ENCODE measurements at regions not wholly inside any gene's neighbourhood (a gene's known extent, or its start where the extent isn't known, plus 50 kb on each side); places are given as distances from the start of the nearest gene placed in this dataset.

GRCh38 chr7:21084286-21084685 is 297.6 kb upstream of the SP8 start:
- Mint-ChIP-seq H3K4me1 (no peaks in the 10 kb centered on the region), H3K27ac (no peak overlapping the region), H3K36me3 (no peaks in the 10 kb centered on the region), H3K4me3 (no peak overlapping the region), H3K9me3 (no peaks in the 10 kb centered on the region)
- ATAC-seq (no peak), DNase-seq (ENCODE audit: low spot score in 2 of 2) (no peak)

DNA sequence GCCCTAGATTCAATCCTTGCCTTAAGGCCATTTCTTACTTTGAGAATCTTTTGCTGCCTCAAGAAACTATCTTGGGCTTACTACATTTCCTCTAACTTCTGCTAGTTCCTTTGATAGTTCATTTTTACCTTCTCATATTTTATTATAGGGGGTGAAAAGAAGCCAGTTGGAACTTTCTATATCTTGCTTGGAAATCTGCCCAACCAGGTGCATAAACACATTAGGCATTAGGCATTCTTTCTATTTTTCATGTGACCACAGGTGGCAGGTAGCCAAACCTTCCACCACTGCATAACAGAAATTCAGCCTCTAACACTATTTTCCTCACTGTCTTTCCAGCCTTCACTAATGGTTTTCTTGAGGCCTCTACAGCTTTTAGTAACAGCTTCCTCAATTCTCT is 300.0 kb upstream of the SP8 start:
- no peak overlapping the region for H3K27ac Mint-ChIP-seq
- ATAC-seq (no peak), DNase-seq (ENCODE audit: low spot score in 2 of 2) (no peak)
- no peaks in the 10 kb centered on the region for H3K9me3 Mint-ChIP-seq
- no peaks in the 10 kb centered on the region for H3K36me3 Mint-ChIP-seq
- H3K4me3 Mint-ChIP-seq = no peak overlapping the region
- no peaks in the 10 kb centered on the region for H3K4me1 Mint-ChIP-seq

DNA sequence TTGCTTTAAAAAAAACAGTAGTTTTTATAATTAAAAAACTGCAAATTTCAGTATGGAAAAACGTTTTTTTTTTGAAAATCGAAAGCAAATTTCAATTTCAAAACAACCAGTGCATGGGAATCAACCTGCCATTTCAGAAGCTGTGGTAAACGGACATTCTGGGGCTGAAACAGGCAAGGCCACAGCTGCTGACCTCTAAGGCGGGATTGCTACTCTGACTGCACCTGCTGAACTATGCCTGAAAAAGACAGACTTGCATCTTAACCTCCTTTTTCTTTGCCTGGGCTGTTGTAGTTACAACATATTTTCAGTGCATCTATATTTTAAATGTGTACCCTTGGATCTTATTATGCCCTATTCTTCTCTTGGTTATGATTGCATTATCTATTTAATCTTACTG is 303.0 kb upstream of the SP8 start:
- H3K9me3 Mint-ChIP-seq = no peaks in the 10 kb centered on the region
- no peak overlapping the region for H3K4me3 Mint-ChIP-seq
- ATAC-seq (no peak), DNase-seq (ENCODE audit: low spot score in 2 of 2) (no peak)
- H3K27ac Mint-ChIP-seq = no peak overlapping the region
- no peaks in the 10 kb centered on the region for H3K4me1 Mint-ChIP-seq
- no peaks in the 10 kb centered on the region for H3K36me3 Mint-ChIP-seq

DNA sequence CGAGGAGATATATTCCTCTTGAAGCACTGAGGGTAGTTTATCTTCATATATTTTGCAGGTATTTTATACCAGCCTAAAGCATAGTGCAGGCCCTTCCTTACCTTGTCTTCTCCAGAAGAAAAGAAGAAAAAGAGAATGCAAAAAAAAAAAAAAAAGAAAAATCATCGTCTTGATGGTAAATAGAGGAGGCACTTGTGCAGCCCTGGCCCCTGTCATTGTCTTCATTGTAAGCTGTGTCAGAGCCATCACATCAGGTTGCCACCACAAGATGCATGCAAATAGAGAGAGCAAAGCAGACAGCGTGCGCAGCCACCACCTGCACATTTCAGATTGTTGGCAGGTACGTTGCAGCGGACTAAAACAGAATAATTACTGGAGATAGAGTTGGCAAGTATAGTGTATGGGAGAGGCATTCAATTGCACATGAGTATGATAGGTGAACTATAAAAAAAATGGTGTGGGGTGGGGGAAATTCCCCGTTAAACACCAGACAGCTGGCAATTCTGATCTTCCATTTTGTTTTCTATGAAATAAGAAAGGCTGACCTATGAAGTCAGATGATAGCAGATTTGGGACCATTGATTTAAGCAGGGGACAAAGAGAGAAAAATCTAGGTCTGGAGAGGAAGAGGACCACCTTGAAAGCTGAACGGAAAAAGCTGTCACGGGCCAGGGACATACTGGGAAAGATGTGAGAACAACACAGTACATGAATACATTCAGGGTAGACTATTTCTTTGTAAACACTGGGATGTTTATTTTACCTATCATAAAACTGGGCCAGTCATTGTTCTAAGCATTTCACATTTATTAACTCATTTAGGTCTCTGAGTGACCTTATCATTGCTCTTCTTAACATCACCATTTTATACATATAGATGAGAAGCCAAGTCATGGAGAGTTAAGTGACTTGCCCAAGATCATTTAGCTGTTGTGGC is 306.3 kb upstream of the SP8 start:
- H3K4me3 Mint-ChIP-seq = no peak overlapping the region
- DNase-seq (ENCODE audit: low spot score in 2 of 2) (no peak), ATAC-seq (no peak)
- H3K4me1 Mint-ChIP-seq = no peaks in the 10 kb centered on the region
- H3K36me3 Mint-ChIP-seq = no peaks in the 10 kb centered on the region
- no peaks in the 10 kb centered on the region for H3K9me3 Mint-ChIP-seq
- no peak overlapping the region for H3K27ac Mint-ChIP-seq

GRCh38 chr7:21094589-21094988 is 307.9 kb upstream of the SP8 start:
- no peak for ATAC-seq
- no peak overlapping the region for H3K27ac Mint-ChIP-seq
- H3K4me3 Mint-ChIP-seq = no peak overlapping the region
- no peaks in the 10 kb centered on the region for H3K4me1 Mint-ChIP-seq
- DNase-seq (ENCODE audit: low spot score in 2 of 2) = no peak
- H3K36me3 Mint-ChIP-seq = no peaks in the 10 kb centered on the region
- no peaks in the 10 kb centered on the region for H3K9me3 Mint-ChIP-seq

DNA sequence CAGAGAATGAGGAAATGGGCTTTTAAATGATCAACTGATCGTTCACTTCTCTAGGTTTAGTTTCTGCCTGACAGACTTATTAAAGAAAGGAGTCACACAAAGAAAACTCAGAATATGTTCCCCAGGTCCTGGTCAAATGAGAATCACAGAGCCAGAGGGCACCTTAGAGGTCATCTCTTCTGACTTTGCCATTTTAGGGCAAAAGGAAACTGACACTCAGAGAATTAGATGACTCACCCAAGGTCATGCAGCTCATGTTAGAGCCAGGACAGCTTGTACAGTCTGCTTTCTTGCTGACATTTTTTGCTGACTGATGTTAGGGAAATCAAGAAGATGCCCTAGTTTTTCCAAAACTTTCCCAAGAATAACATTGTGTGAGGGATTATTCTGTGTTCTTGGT is 312.7 kb upstream of the SP8 start:
- Mint-ChIP-seq H3K4me1 (no peaks in the 10 kb centered on the region), H3K36me3 (no peaks in the 10 kb centered on the region), H3K27ac (no peak overlapping the region), H3K4me3 (no peak overlapping the region), H3K9me3 (no peaks in the 10 kb centered on the region)
- no peak for DNase-seq (ENCODE audit: low spot score in 2 of 2)
- ATAC-seq = no peak

- Mint-ChIP-seq H3K4me3 (no peak overlapping the region), H3K4me1 (no peaks in the 10 kb centered on the region), H3K9me3 (no peaks in the 10 kb centered on the region), H3K36me3 (no peaks in the 10 kb centered on the region), H3K27ac (no peak overlapping the region)
- ATAC-seq (no peak), DNase-seq (ENCODE audit: low spot score in 2 of 2) (no peak)
Observed at GRCh38 chr7:21099955-21100354, 313.3 kb upstream of the SP8 start.

DNA sequence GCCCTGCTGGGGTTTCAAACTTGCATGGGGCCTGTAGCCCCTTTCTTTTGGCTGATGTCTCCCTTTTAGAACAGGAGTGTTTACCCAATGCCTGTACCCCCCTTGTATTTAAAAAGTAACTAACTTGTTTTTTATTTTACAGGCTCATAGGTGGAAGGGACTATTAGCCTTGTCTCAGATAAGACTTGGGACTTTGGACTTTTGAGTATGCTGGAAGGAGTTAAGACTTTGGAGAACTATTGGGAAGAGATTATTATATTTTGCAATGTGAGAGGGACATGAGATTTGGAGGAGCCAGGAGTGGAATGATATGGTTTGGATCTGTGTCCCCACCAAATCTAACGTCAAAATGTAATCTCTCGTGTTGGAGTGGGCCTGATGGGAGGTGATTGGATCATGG is 314.9 kb upstream of the SP8 start:
- Mint-ChIP-seq H3K9me3 (no peaks in the 10 kb centered on the region), H3K36me3 (no peaks in the 10 kb centered on the region), H3K4me1 (no peaks in the 10 kb centered on the region), H3K4me3 (no peak overlapping the region), H3K27ac (no peak overlapping the region)
- DNase-seq (ENCODE audit: low spot score in 2 of 2) (no peak), ATAC-seq (no peak)

DNA sequence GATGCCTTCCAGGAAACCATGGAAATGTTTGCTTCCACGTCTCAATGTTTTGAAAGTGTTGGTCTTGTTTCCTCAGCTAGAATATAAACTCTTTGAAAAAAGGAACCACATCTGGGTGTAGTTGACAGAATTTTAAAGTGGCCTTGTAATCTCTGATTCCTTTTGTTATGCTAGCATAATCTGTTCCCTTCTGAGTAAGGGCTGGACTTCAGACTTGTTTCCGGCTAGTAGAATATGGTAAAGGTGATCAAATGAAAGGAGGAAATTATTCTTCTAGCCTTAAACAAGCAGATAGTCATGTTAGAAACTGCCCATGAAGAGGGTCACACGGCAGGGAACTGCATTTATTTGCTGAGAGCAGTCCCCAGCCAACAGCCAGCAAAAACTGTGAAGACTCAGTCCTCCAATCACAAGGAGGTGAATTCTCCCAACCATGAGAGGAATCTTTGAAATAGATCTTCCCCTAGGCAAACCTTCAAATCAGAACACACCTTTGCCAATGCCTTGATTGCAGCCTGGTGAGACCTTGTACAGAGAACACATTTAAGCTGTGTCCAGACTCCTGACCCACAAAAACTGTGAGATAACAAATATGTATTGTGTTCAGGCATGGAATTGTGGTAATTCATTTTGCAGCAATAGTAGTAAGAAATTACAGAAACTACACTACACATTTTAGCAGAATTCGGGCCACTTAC is 316.9 kb upstream of the SP8 start:
- Mint-ChIP-seq H3K36me3 (no peaks in the 10 kb centered on the region), H3K4me1 (no peaks in the 10 kb centered on the region), H3K9me3 (no peaks in the 10 kb centered on the region), H3K27ac (no peak overlapping the region), H3K4me3 (no peak overlapping the region)
- DNase-seq (ENCODE audit: low spot score in 2 of 2) (no peak), ATAC-seq (no peak)

DNA sequence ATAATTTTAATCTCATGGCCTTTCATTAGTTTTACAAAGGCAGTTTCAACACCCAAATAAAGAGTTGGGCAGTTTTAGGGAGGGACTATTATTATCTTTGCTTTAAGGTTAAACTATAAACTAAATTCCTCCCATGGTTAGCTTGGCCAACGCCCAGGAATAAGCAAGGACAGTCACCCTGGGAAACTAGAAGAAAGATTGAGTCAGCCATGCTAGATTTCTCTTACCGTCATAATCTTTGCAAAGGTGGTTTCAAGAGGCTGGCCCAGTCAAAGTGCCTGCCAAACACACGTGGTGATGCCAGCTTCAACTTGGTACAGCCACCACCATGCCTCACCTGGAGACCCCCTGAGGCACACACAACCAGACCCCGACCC is 317.4 kb upstream of the SP8 start:
- Mint-ChIP-seq H3K4me1 (no peaks in the 10 kb centered on the region), H3K36me3 (no peaks in the 10 kb centered on the region), H3K4me3 (no peak overlapping the region), H3K27ac (no peak overlapping the region), H3K9me3 (no peaks in the 10 kb centered on the region)
- no peak for ATAC-seq
- no peak for DNase-seq (ENCODE audit: low spot score in 2 of 2)

DNA sequence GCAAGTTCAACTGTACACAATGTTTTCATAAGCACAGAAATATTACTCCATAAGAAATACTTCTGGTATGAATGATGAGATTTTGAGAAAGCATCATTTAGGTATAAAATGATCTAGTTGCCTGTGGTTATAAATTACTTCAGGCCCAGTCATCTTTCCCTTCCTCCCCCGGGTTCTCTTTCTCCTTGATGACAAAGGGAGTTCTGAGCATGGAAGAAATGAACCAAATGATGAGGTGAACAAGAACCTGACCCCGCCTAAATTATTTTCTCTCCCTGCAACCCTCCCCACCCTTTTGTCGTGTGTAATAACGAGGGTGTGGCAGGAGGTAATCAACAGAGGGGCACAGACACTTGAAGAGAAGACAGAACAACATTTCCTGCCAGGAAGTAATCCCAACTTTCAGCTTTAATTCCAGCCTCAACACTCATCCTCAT is 319.6 kb upstream of the SP8 start:
- no peaks in the 10 kb centered on the region for H3K4me1 Mint-ChIP-seq
- no peak overlapping the region for H3K4me3 Mint-ChIP-seq
- DNase-seq (ENCODE audit: low spot score in 2 of 2) (no peak), ATAC-seq (no peak)
- H3K9me3 Mint-ChIP-seq = no peaks in the 10 kb centered on the region
- no peak overlapping the region for H3K27ac Mint-ChIP-seq
- no peaks in the 10 kb centered on the region for H3K36me3 Mint-ChIP-seq

DNA sequence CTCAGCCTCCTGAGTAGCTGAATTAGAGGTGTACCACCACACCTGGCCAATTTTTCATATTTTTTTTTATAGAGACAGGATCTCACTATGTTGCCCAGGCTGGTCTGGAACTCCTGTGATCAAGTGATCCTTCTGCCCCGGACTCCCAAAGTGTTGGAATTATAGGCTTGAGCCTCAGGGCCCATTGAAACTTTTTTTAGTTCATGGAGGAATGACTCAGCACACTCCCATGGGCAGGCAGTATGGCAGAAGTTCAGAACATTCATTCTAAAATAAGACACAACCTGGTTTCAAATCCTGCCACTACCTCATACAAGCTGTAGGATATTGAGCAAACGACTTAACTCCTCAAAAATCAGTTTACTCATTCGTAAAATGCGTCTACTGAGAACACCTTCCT is 320.4 kb upstream of the SP8 start:
- Mint-ChIP-seq H3K4me1 (no peaks in the 10 kb centered on the region), H3K27ac (no peak overlapping the region), H3K4me3 (no peak overlapping the region), H3K36me3 (no peaks in the 10 kb centered on the region), H3K9me3 (no peaks in the 10 kb centered on the region)
- DNase-seq (ENCODE audit: low spot score in 2 of 2) = no peak
- no peak for ATAC-seq

DNA sequence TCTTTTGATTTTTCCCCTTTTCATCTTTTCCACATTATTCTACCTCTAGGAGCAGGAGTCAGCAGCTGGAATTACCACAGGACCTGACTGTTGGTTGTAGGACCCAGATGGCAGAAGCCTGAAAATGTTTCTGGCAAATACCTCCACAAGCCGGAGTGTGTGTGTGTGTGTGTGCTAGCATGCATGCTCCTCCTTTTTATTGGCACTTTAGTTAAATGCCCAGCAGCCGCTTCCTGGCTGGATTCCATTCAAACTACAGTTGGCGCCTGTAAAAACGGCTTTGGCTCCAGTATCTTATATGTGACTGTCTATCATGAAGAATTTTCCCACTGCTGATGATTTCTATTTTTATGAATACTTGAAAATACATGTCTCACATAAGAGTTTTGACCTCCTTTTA is 319.7 kb upstream of the SP4 start:
- DNase-seq (ENCODE audit: low spot score in 2 of 2) (no peak), ATAC-seq (no peak)
- no peaks in the 10 kb centered on the region for H3K9me3 Mint-ChIP-seq
- no peak overlapping the region for H3K4me3 Mint-ChIP-seq
- no peaks in the 10 kb centered on the region for H3K36me3 Mint-ChIP-seq
- no peak overlapping the region for H3K27ac Mint-ChIP-seq
- no peaks in the 10 kb centered on the region for H3K4me1 Mint-ChIP-seq

- H3K4me1 Mint-ChIP-seq = no peaks in the 10 kb centered on the region
- no peak for DNase-seq (ENCODE audit: low spot score in 2 of 2)
- ATAC-seq = no peak
- H3K27ac Mint-ChIP-seq = no peak overlapping the region
- no peaks in the 10 kb centered on the region for H3K36me3 Mint-ChIP-seq
- H3K4me3 Mint-ChIP-seq = no peak overlapping the region
- no peaks in the 10 kb centered on the region for H3K9me3 Mint-ChIP-seq
Observed at GRCh38 chr7:21113609-21114415, 314.1 kb upstream of the SP4 start.

- Mint-ChIP-seq H3K9me3 (no peaks in the 10 kb centered on the region), H3K4me1 (no peaks in the 10 kb centered on the region), H3K36me3 (no peaks in the 10 kb centered on the region), H3K4me3 (no peak overlapping the region), H3K27ac (no peak overlapping the region)
- no peak for ATAC-seq
- no peak for DNase-seq (ENCODE audit: low spot score in 2 of 2)
Observed at GRCh38 chr7:21123586-21123985, 304.3 kb upstream of the SP4 start.

Data from stimulated activated effector memory CD8-positive, alpha-beta T cell treated with anti-CD3 and anti-CD28 coated beads, Interleukin-12 subunit alpha, Interleukin-12 subunit beta, amount 100 ng/mL, for 72 hours (primary cell).